ENCODE measurements at regions not wholly inside any gene's neighbourhood (a gene's known extent, or its start where the extent isn't known, plus 50 kb on each side); places are given as distances from the start of the nearest gene placed in this dataset.

- TF ChIP-seq CTCF (IDR thresholded peaks at IDR 0.05): no peak
- TF ChIP-seq POLR2A (IDR thresholded peaks at IDR 0.05): no peak
- TF ChIP-seq POLR2AphosphoS5 (IDR thresholded peaks at IDR 0.05): no peak
- no peak for TF ChIP-seq EP300 (IDR thresholded peaks at IDR 0.05; ENCODE audit: low read depth)
Observed at GRCh38 chr10:4755286-4755989, 70.6 kb upstream of the AKR1E2 start.
